AG10803 (cell line): ENCODE measurements at regions not wholly inside any gene's neighbourhood (a gene's known extent, or its start where the extent isn't known, plus 50 kb on each side); places are given as distances from the start of the nearest gene placed in this dataset.

ENCODE experiments used
- DNase-seq: peaks from one replicate; pipeline ENCODE4 v3.0.0; 2010; ENCODE audit warnings: low read depth
- H3K4me3 ChIP-seq: 2 replicates; pipeline ENCODE4 v1.5.1; 2011; ENCODE audit warnings: mild to moderate bottlenecking, low read length, control low read depth
- TF ChIP-seq, protein P1 (sequence below): conservative IDR thresholded peaks from 2 replicates; pipeline ENCODE4 v1.5.1; 2011; ENCODE audit warnings: mild to moderate bottlenecking, low read length, control low read depth, inconsistent platforms

GRCh38 chr1:29896300-29896699 is 660.0 kb downstream of the PTPRU start:
- H3K4me3 ChIP-seq: no peak overlapping the region
- TF ChIP-seq, protein P1, sequence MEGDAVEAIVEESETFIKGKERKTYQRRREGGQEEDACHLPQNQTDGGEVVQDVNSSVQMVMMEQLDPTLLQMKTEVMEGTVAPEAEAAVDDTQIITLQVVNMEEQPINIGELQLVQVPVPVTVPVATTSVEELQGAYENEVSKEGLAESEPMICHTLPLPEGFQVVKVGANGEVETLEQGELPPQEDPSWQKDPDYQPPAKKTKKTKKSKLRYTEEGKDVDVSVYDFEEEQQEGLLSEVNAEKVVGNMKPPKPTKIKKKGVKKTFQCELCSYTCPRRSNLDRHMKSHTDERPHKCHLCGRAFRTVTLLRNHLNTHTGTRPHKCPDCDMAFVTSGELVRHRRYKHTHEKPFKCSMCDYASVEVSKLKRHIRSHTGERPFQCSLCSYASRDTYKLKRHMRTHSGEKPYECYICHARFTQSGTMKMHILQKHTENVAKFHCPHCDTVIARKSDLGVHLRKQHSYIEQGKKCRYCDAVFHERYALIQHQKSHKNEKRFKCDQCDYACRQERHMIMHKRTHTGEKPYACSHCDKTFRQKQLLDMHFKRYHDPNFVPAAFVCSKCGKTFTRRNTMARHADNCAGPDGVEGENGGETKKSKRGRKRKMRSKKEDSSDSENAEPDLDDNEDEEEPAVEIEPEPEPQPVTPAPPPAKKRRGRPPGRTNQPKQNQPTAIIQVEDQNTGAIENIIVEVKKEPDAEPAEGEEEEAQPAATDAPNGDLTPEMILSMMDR: no peak
- DNase-seq: no peak

GRCh38 chr1:29895201-29895600 is 658.9 kb downstream of the PTPRU start:
- H3K4me3 ChIP-seq: no peak overlapping the region
- TF ChIP-seq, protein P1: no peak
- no peak for DNase-seq

GRCh38 chr1:29894311-29894710 is 658.0 kb downstream of the PTPRU start:
- no peak for DNase-seq
- TF ChIP-seq, protein P1: no peak

GRCh38 chr1:29893806-29894205 is 657.5 kb downstream of the PTPRU start:
- DNase-seq: no peak
- TF ChIP-seq, protein P1: no peak
- H3K4me3 ChIP-seq: no peak overlapping the region

More at GRCh38 chr1:29894311-29894710, 658.0 kb downstream of the PTPRU start:
- H3K4me3 ChIP-seq: no peak overlapping the region

DNA sequence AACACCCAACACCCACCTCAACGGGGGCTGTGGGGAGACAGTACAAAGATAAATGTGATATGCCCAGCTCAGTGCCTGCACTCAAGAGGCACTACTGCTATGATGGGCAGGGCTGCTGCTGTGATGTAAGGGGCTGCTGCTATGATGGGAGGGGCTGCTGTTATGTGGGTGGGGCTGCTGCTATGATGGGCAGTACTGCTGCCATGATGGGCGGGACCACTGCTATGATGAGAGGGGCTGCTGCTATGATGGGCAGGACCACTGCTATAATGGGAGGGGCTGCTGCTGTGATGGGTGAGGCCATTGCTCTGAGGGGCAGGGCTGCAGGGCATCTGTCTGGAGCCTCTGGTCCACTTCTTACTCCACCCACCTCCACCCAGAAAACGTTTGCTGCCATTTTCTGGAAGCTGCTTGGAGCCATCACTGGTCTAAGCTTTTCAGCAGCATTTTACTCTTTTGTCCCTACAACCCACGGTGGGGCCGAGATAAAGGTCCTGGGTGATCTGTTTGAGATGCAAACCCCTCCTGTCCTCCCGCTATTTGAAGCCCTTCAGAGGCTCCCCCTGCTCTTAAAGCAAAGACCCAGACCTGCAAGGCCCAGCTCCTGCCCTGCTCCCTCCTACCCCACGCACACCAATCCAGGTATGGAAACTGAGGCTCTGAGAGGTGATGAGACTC is 656.9 kb downstream of the PTPRU start:
- TF ChIP-seq, protein P1: no peak
- no peak for DNase-seq
- H3K4me3 ChIP-seq: no peak overlapping the region

DNA sequence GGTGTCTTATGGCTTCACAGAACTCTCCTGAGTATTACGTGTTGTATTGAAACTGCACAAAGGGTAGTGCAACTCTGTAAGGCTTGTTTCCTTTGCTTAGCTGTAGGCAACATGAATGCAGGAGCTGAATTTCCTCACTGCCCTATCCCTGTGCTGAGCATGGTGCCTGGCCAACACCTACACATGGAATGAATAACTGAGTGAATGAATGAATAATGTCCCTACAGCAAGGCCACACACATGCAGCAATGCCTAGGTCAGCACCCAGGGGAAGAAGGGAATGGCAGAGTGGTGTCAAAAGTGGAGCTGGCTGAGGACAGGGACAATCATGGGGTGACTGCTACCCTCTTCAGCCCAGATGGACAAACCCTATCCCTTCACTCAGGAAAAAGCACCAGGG is 655.9 kb downstream of the PTPRU start:
- no peak for DNase-seq
- TF ChIP-seq, protein P1: no peak
- H3K4me3 ChIP-seq: no peak overlapping the region

GRCh38 chr1:29890201-29890959 is 654.1 kb downstream of the PTPRU start:
- DNase-seq: no peak
- H3K4me3 ChIP-seq: no peak overlapping the region
- TF ChIP-seq, protein P1: no peak
